NCI-H510A treated with DMSO at 0.1 percent for 48 hours (cell line): ENCODE measurements at regions not wholly inside any gene's neighbourhood (a gene's known extent, or its start where the extent isn't known, plus 50 kb on each side); places are given as distances from the start of the nearest gene placed in this dataset.

Source experiments
- DNase-seq: peaks from one replicate; lab custom pipeline; 2025; lab: John Stamatoyannopoulos, UW

GRCh38 chr9:7946458-7946857, 146.9 kb upstream of the DMAC1 start:
- no peak for DNase-seq

DNA sequence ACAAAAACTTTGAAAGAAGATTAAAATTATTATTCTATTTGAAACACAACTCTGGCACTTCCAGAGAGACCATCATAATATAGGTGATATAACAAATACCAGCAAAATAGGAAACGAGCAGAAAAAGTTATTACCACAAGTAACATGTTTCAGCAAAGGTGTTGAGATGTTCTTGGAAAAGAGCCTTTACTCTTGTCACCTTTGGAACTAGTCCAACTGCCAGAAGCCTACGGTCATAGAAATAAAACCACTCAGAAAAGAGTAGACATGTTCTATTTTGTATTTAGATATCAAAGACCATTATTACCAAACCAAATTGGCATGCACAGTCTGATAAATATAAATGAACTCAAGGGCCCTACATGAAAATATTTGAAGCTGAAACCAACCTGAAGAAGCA, 145.0 kb upstream of the DMAC1 start:
- no peak for DNase-seq

- DNase-seq = no peak
Measured at GRCh38 chr9:7937761-7938491, 138.3 kb upstream of the DMAC1 start.

- no peak for DNase-seq
Measured at GRCh38 chr9:7936996-7937395, 137.4 kb upstream of the DMAC1 start.

DNA sequence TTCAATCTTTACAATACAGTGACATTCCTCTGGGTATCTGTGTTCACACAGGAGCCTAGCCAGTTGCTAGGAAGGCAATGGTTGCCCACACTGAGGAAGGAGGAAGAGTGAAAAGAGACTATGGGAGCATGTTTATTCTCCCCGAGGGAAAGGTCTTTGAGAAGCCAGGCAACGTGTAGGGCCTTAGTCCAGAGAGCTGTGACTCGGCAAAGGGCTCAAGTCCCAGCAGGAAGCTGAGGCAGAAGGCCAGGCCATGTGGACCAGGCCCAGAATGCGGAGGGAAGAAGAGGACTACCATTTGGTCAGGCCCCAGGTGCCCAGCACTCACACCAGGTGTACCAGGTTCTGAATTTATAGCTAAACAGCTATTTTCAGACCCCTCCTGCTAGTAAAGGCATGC, 136.6 kb upstream of the DMAC1 start:
- no peak for DNase-seq

GRCh38 chr9:7935681-7936080, 136.1 kb upstream of the DMAC1 start:
- DNase-seq = no peak

DNA sequence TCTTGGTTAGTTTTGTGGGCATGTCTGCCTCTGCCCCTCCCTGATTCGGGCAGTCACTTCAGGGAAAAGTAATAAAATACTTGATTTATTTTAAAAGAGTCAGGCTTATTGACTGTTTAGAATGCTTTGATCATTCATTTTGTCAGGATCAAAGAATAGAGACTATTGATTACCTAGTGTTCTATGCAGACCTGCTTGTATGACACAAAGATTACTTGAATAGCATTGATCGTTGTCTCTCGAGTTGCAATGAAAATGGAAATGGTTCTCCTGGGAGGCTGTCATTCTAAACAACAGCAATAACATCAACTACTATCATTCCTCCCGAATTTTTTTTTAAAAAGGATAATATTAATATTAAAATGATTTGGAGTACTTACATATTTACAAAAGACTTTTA, 133.2 kb upstream of the DMAC1 start:
- DNase-seq = no peak

- no peak for DNase-seq
Measured at GRCh38 chr9:7930613-7931012, 131.0 kb upstream of the DMAC1 start.

DNA sequence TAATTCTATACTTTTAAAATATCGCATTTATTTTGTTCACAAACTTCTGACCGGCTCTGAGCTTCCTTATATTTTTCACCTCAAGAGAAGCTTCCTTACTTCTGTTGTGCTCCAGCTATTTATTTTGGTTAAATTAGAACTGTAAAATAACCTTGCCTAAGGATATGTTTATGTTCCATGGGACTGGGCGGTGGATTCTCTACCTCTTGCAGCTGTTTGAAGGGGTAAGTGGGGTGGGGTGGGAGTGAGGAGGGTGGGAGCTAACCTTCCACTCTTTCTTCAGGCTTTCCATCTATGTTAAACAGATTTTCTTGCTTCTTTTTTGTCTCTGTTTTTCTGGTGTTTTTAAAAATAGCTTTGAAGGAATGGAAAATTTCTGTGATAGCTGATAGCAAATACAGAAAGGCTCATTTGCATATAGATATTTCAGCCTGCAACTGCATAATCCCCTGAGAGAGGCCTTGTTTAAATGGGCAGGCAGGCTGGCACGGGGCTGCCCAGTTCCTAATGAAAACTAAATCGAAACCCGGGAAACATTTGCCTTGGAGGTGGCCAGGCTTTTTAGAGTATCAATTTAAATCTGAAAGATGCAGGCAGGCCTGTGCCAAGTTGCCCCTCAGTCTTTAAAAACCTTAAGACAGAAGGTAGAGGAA, 122.1 kb upstream of the DMAC1 start:
- DNase-seq = no peak

GRCh38 chr9:7912037-7912535, 112.5 kb upstream of the DMAC1 start:
- no peak for DNase-seq

GRCh38 chr9:7910426-7911020, 110.9 kb upstream of the DMAC1 start:
- no peak for DNase-seq

DNA sequence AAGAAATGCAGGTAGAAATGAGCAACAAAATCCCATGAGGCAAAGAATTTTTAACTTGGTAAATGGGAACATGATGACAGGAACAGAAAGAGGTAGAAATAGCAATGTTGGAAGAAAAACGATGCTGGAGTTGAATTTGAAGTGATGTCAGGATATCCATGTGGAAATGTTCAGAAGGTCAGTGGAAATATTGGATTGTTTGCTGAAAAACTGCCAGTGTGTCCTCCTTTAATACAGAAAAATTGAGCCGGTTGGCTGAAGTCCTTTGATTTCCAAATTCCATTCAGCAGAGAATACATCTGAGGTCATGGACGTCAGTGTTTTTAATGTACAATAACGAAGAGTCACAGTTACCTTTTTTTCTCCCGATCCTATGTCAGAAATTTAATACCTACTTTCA, 110.0 kb upstream of the DMAC1 start:
- DNase-seq = no peak

DNA sequence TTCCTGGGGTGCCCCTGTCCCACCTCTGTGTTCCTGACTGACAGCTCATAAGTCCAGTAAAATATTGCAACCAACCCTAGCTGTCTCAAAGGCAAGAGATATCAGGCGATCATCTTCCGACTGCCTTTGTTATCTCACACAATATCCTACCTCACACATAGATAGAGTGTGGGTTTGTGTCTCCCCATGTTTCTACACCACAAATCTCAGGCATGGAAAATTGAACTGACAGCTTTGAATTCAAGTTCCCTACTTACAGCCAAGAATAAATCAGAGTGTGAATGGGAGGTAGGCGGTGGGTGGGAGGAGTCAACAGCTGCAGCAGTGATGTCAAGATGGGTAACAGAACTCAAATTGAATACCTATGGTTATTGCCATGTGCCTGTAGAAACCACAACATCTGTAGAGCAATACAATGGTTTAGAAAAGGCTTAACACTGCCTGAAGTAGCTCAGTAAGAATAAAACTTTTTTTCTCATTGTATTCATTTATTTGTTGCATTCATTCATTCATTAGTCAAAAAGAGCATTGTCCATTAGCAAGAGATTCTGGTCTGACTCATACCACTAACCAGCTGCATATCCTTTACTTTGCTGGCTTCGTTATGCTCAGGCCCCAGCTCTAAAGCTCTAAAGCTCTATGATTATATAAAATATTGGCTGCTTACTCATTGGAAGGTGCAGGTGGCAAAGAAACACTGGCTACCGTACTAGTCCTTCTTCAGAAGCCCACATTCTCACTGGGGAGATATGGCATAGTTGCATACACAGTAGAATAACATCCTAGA, 108.2 kb upstream of the DMAC1 start:
- DNase-seq = no peak

- DNase-seq = no peak
Measured at GRCh38 chr9:7906783-7907550, 107.4 kb upstream of the DMAC1 start.

DNA sequence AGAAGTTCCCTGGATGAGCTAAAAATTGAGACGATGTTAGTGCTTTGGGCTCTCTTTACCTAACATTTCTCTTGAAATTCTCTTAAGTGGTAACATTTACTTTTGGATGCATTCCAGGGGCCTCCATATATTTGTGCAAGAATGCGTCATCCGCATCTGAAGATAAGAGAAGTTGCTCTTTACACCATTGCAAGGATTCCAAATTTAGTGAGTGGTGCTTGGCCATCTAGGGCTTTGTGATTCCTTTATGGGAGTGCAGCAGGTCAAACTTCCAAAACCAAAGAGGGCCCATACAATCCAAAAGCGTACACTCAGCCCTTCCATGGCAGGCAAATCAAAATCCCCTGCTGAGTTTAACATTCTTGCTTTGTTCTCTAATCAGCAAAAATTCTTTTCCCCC, 102.0 kb upstream of the DMAC1 start:
- no peak for DNase-seq

GRCh38 chr9:7900541-7900940, 101.0 kb upstream of the DMAC1 start:
- DNase-seq = no peak

DNA sequence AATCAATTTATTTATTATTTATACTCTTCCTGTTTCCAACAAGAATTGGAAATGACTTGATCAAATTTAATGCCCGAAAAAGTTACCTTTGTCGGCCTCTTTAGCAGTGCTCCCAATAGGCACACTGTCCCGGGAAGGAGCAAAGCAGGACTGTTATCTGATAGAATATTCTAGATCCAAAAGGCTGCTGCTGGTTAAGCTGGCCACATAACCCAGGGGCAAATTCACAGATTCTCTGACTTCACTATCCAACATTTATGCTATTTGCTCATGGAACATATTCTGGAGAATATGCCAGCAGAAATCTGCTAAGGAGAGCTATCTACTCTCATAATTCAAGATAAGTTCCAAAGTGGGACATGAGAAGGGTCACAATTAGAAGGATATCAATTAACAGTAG, 100.2 kb upstream of the DMAC1 start:
- no peak for DNase-seq

DNA sequence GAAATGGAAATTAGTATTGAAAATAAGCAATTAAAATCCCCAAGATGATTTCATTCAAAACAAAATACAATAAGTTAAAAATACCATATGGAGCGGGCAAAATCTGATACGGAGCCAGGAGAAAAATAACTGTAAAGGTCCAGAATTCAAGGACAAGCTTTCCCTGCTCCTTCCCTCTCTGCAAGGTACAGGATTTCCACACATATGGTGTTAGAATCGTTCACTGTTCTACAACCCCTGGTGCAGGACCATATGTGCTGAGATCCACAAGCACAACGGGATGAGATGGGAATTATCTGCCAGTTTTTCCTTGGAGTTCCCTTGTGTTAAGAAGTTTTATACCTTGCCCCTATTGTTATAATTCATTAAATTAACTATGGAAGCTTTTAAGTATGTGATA, 94.7 kb upstream of the DMAC1 start:
- DNase-seq = no peak

GRCh38 chr9:7892975-7893374, 93.4 kb upstream of the DMAC1 start:
- DNase-seq = no peak

- no peak for DNase-seq
Measured at GRCh38 chr9:7879551-7880245, 80.1 kb upstream of the DMAC1 start.
